Trophoblast cell (in vitro differentiated cells and primary cell): ENCODE measurements at regions not wholly inside any gene's neighbourhood (a gene's known extent, or its start where the extent isn't known, plus 50 kb on each side); places are given as distances from the start of the nearest gene placed in this dataset.

Experiments
- DNase-seq, 2 donors: peaks; one replicate each; pipeline ENCODE4 v3.0.0-alpha.2; 2016
- H2AFZ ChIP-seq: 2 replicates; pipeline ENCODE4 v1.6.1; 2013; ENCODE audit warnings: low read length, moderate library complexity, mild to moderate bottlenecking; ENCODE audit not compliant: insufficient read depth, poor library complexity
- H2AK5ac ChIP-seq: 2 replicates; pipeline ENCODE4 v1.6.1; 2013; ENCODE audit warnings: mild to moderate bottlenecking, low read length
- H2BK120ac ChIP-seq: 2 replicates; pipeline ENCODE4 v1.6.1; 2013; ENCODE audit warnings: low read length, mild to moderate bottlenecking, moderate library complexity; ENCODE audit not compliant: insufficient read depth, poor library complexity
- H2BK12ac ChIP-seq: 2 replicates; pipeline ENCODE4 v1.6.1; 2013; ENCODE audit warnings: mild to moderate bottlenecking, low read length, moderate library complexity
- H2BK5ac ChIP-seq: 2 replicates; pipeline ENCODE4 v1.6.1; 2013; ENCODE audit warnings: low read length, low read depth, moderate library complexity, mild to moderate bottlenecking; ENCODE audit not compliant: poor library complexity
- H3K14ac ChIP-seq: 2 replicates; pipeline ENCODE4 v1.6.1; 2013; ENCODE audit warnings: mild to moderate bottlenecking, low read length
- H3K18ac ChIP-seq: 2 replicates; pipeline ENCODE4 v1.6.1; 2013; ENCODE audit warnings: mild to moderate bottlenecking, low read length
- H3K23ac ChIP-seq: 2 replicates; pipeline ENCODE4 v1.6.1; 2013; ENCODE audit warnings: low read length
- H3K27ac ChIP-seq: 2 replicates; pipeline ENCODE4 v1.5.1; 2013; ENCODE audit warnings: low read depth, mild to moderate bottlenecking, inconsistent platforms, low read length, moderate library complexity
- H3K27me3 ChIP-seq: 2 replicates; pipeline ENCODE4 v1.6.1; 2013; ENCODE audit warnings: inconsistent platforms, mild to moderate bottlenecking, low read length, moderate library complexity; ENCODE audit not compliant: insufficient read depth
- H3K36me3 ChIP-seq, 2 experiments: 1 replicate in 1 of 2; 2 replicates in 1 of 2; pipeline ENCODE4 v1.6.1; 2013; ENCODE audit warnings: low read length in 2 of 2, mild to moderate bottlenecking in 2 of 2, moderate library complexity in 1 of 2; ENCODE audit not compliant: insufficient read depth in 2 of 2, control insufficient read depth in 1 of 2
- H3K4ac ChIP-seq: 2 replicates; pipeline ENCODE4 v1.6.1; 2013; ENCODE audit warnings: low read depth, mild to moderate bottlenecking, low read length, moderate library complexity
- H3K4me1 ChIP-seq, 2 experiments: 1 replicate in 1 of 2; 2 replicates in 1 of 2; pipeline ENCODE4 v1.6.1; 2013; ENCODE audit warnings: low read length in 2 of 2, mild to moderate bottlenecking in 2 of 2, moderate library complexity in 1 of 2; ENCODE audit not compliant: insufficient read depth in 2 of 2, control insufficient read depth in 1 of 2
- H3K4me2 ChIP-seq: 2 replicates; pipeline ENCODE4 v1.6.1; 2013; ENCODE audit warnings: inconsistent platforms, mild to moderate bottlenecking, low read length, moderate library complexity
- H3K4me3 ChIP-seq: 2 replicates; pipeline ENCODE4 v1.5.1; 2013; ENCODE audit warnings: mild to moderate bottlenecking, low read depth, low read length, inconsistent platforms
- H3K79me1 ChIP-seq: one replicate; pipeline ENCODE4 v1.6.1; 2013; ENCODE audit warnings: low read length
- H3K79me2 ChIP-seq: 2 replicates; pipeline ENCODE4 v1.6.1; 2013; ENCODE audit warnings: low read length, mild to moderate bottlenecking; ENCODE audit not compliant: control insufficient read depth, insufficient read depth, poor library complexity
- H3K9ac ChIP-seq: 2 replicates; pipeline ENCODE4 v1.6.1; 2013; ENCODE audit warnings: mild to moderate bottlenecking, low read length
- H3K9me3 ChIP-seq: 2 replicates; pipeline ENCODE4 v1.6.1; 2013; ENCODE audit warnings: low read depth, mild to moderate bottlenecking, control low read depth, inconsistent platforms, low read length; ENCODE audit not compliant: insufficient read depth
- H4K12ac ChIP-seq: 2 replicates; pipeline ENCODE4 v1.6.1; 2013; ENCODE audit warnings: low read depth, mild to moderate bottlenecking, low read length, moderate library complexity
- H4K8ac ChIP-seq: 2 replicates; pipeline ENCODE4 v1.6.1; 2013; ENCODE audit warnings: low read depth, mild to moderate bottlenecking, low read length, moderate library complexity
- H4K91ac ChIP-seq: one replicate; pipeline ENCODE4 v1.6.1; 2013; ENCODE audit warnings: low read depth, mild to moderate bottlenecking, low read length, moderate library complexity
- WGBS: extraction: QIAGEN DNeasy Blood & Tissue Kit; methylation state at CpG from one replicate; pipeline ENCODE4 v1.1.7; 2013; ENCODE audit warnings: missing lambda C conversion rate; ENCODE audit not compliant: insufficient read length, insufficient coverage; ENCODE audit errors: extremely low coverage; 5-methylcytosine and 5-hydroxymethylcytosine counted together

DNA sequence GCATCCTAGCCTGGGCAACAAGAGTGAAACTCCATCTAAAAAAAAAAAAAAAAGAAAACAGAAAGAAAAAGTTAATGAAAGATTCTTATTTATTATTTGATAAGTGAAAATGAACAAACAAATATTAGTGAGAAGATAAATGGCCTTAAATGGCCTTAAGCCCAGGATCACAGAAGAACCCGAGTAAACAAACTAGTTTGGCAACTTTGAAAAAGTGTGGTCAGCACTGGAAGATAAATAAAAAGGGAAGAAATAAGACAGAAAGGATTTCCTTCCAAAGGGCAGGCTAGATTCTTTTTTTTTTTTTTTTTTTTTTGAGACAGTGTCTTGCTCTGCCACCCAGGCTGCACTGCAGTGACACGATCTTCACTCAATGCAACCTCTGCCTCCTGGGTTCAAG lies 692.4 kb downstream of the CPS1 start:
- no peaks in the 10 kb centered on the region for H3K9me3 ChIP-seq
- no peak overlapping the region for H2BK5ac ChIP-seq
- no peak overlapping the region for H2AK5ac ChIP-seq
- DNase-seq = peak; percentile 1 to 60
- H3K4ac ChIP-seq = no peak overlapping the region
- no peak overlapping the region for H2AFZ ChIP-seq
- no peak overlapping the region for H2BK120ac ChIP-seq
- H3K4me3 ChIP-seq = no peak overlapping the region
- H3K36me3 ChIP-seq = no peaks in the 10 kb centered on the region
- no peaks in the 10 kb centered on the region for H3K27me3 ChIP-seq
- H4K8ac ChIP-seq = no peak overlapping the region
- WGBS = no CpG with 5 or more reads among the region's 2 CpGs
- no peak overlapping the region for H3K23ac ChIP-seq
- no peak overlapping the region for H4K12ac ChIP-seq
- H2BK12ac ChIP-seq = no peak overlapping the region
- no peak overlapping the region for H3K4me2 ChIP-seq
- no peak overlapping the region for H4K91ac ChIP-seq
- no peak overlapping the region for H3K14ac ChIP-seq
- H3K18ac ChIP-seq = no peak overlapping the region
- H3K27ac ChIP-seq = no peak overlapping the region
- H3K9ac ChIP-seq = no peak overlapping the region
- no peaks in the 10 kb centered on the region for H3K79me1 ChIP-seq
- peaks cover 5 to 6% of the 10 kb centered on the region in 2 experiments for H3K4me1 ChIP-seq
- no peaks in the 10 kb centered on the region for H3K79me2 ChIP-seq

GRCh38 chr2:211251016-211251415 lies 694.6 kb downstream of the CPS1 start:
- Histone ChIP-seq H3K9ac (no peak overlapping the region), H3K79me2 (no peaks in the 10 kb centered on the region), H3K27me3 (no peaks in the 10 kb centered on the region), H3K9me3 (no peaks in the 10 kb centered on the region), H3K4me2 (no peak overlapping the region), H3K23ac (no peak overlapping the region), H4K8ac (no peak overlapping the region), H3K36me3 (no peaks in the 10 kb centered on the region), H4K91ac (no peak overlapping the region), H3K4me1 (peaks cover 5 to 6% of the 10 kb centered on the region in 2 experiments), H4K12ac (no peak overlapping the region), H3K14ac (no peak overlapping the region), H3K79me1 (no peaks in the 10 kb centered on the region), H3K4me3 (no peak overlapping the region), H2BK5ac (no peak overlapping the region), H2BK12ac (no peak overlapping the region), H3K4ac (no peak overlapping the region), H2AK5ac (no peak overlapping the region), H2BK120ac (no peak overlapping the region), H3K18ac (no peak overlapping the region), H3K27ac (no peak overlapping the region), H2AFZ (no peak overlapping the region)
- no CpG with 5 or more reads among the region's 2 CpGs for WGBS
- no peak for DNase-seq

DNA sequence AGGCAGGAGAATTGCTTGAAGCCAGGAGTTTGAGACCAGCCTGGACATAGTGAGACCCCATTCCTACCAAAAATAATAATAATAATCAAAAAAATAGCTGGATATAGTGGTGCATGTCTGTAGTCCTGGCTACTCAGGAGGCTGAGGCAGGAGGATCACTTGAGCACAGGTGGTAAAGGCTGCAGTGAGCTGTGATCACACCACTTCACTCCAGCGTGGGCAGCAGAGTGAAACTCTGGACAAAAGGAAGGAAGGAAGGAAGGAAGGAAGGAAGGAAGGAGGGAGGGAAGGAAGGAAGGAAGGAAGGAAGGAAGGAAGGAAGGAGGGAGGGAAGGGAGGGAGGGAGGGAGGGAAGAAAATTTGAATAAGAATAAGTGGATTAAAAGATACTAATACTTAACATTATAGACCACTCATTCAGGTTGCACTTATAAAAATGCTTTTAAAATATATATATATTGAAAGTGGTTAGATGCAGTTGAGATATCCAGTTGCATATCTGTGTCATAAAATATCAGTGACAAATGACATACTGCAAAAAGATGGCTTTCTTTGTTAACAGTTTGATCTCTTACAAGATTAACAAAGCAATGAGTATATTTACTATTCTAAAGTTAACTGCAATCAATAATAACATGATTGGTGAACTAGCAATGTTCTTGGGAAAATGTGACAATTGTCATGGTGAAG lies 702.4 kb downstream of the CPS1 start:
- H2AK5ac ChIP-seq = no peak overlapping the region
- WGBS = no CpG with 5 or more reads among the region's 1 CpG
- no peak overlapping the region for H2BK5ac ChIP-seq
- H3K23ac ChIP-seq = no peak overlapping the region
- no peak overlapping the region for H3K27ac ChIP-seq
- H3K27me3 ChIP-seq = no peaks in the 10 kb centered on the region
- H3K14ac ChIP-seq = no peak overlapping the region
- H3K79me2 ChIP-seq = no peaks in the 10 kb centered on the region
- no peaks in the 10 kb centered on the region for H3K9me3 ChIP-seq
- H3K9ac ChIP-seq = no peak overlapping the region
- no peak overlapping the region for H4K8ac ChIP-seq
- no peak overlapping the region for H2AFZ ChIP-seq
- H4K91ac ChIP-seq = no peak overlapping the region
- H2BK120ac ChIP-seq = no peak overlapping the region
- no peak overlapping the region for H3K4me2 ChIP-seq
- H3K4me3 ChIP-seq = no peak overlapping the region
- H3K18ac ChIP-seq = no peak overlapping the region
- no peaks in the 10 kb centered on the region for H3K4me1 ChIP-seq
- no peak overlapping the region for H2BK12ac ChIP-seq
- no peak for DNase-seq
- H3K4ac ChIP-seq = no peak overlapping the region
- H4K12ac ChIP-seq = no peak overlapping the region
- H3K36me3 ChIP-seq = no peaks in the 10 kb centered on the region
- H3K79me1 ChIP-seq = no peaks in the 10 kb centered on the region

- Histone ChIP-seq H3K14ac (no peak overlapping the region), H3K4me2 (no peak overlapping the region), H4K12ac (no peak overlapping the region), H3K4me1 (no peaks in the 10 kb centered on the region), H3K23ac (no peak overlapping the region), H3K4me3 (no peak overlapping the region), H3K9me3 (no peaks in the 10 kb centered on the region), H3K79me1 (no peaks in the 10 kb centered on the region), H2BK5ac (no peak overlapping the region), H3K36me3 (no peaks in the 10 kb centered on the region), H3K79me2 (no peaks in the 10 kb centered on the region), H3K27me3 (no peaks in the 10 kb centered on the region), H2BK12ac (no peak overlapping the region), H2AK5ac (no peak overlapping the region), H3K4ac (no peak overlapping the region), H4K91ac (no peak overlapping the region), H3K9ac (no peak overlapping the region), H2BK120ac (no peak overlapping the region), H4K8ac (no peak overlapping the region), H2AFZ (no peak overlapping the region), H3K18ac (no peak overlapping the region), H3K27ac (no peak overlapping the region)
- no peak for DNase-seq
- WGBS = no CpG with 5 or more reads among the region's 4 CpGs
Measured at GRCh38 chr2:211259831-211260476, 703.6 kb downstream of the CPS1 start.
